ENCODE measurements at regions not wholly inside any gene's neighbourhood (a gene's known extent, or its start where the extent isn't known, plus 50 kb on each side); places are given as distances from the start of the nearest gene placed in this dataset.

DNA sequence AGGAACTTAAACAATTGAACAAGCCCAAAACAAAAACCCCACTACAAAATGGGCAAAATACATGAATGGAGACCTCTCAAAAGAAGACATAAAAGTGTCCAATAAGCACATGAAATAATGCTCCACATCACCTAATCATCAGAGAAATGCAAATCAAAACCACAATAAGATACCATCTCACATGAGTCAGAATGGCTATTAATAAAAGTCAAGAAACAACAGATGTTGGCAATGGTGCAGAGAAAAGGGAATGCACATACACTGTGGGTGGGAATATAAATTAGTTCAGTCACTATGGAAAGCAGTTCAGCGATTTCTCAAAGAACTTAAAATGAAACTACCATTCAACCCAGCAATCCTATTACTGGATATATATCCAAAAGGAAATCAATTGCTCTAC lies 337.4 kb upstream of the GRIA1 start:
- Histone ChIP-seq H4K20me1 (ENCODE audit: low read depth, low read length) (no peaks in the 10 kb centered on the region), H3K36me3 (ENCODE audit: low read length) (no peaks in the 10 kb centered on the region), H3K9ac (ENCODE audit: low read length) (no peak overlapping the region), H3K9me2 (replicated peaks; ENCODE audit: insufficient read depth, low read length) (no peaks in the 10 kb centered on the region), H3F3A (ENCODE audit: insufficient read depth) (no peaks in the 10 kb centered on the region), H2AFZ (ENCODE audit: low read depth, low read length, severe bottlenecking) (no peak overlapping the region), H3K27me3 (ENCODE audit: low read length) (no peaks in the 10 kb centered on the region), H3K79me2 (ENCODE audit: insufficient read depth, low read length) (no peaks in the 10 kb centered on the region), H3K4me3 (ENCODE audit: insufficient read depth, low read length, poor library complexity, severe bottlenecking) (no peak overlapping the region), H3K4me2 (ENCODE audit: low read depth, low read length, poor library complexity, severe bottlenecking) (no peak overlapping the region), H3K9me3 (ENCODE audit: insufficient read depth, low read length) (no peaks in the 10 kb centered on the region), H3K27ac (ENCODE audit: low read depth, low read length) (no peak overlapping the region)
- TF ChIP-seq EZH2phosphoT487 (conservative IDR thresholded peaks at IDR 0.05; ENCODE audit: low read length) (no peak), CTCF (IDR thresholded peaks at IDR 0.05; ENCODE audit: insufficient read depth, low read length, poor library complexity, severe bottlenecking) (no peak)

DNA sequence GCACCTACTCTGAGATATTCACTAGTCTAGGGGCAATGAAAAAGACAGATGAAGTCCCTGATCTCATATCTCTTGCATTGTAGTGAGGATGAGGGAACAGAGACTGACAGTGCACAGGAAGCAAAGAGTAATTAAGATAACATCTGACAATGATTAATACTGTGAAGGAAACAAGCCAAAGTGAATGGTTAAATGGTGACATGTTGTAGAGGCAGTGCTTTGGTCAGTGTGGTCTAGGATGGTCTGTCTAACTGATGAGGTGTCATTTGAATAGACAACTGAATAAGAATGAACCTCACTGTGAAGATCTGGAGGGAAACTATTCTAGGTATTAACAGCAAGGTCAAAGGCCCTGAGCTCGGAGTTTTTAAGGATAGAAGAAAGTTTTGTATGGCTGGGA lies 333.3 kb upstream of the GRIA1 start:
- Histone ChIP-seq H3K4me2 (ENCODE audit: low read depth, low read length, poor library complexity, severe bottlenecking) (no peak overlapping the region), H3K4me3 (ENCODE audit: insufficient read depth, low read length, poor library complexity, severe bottlenecking) (no peak overlapping the region), H3K9ac (ENCODE audit: low read length) (no peak overlapping the region), H3F3A (ENCODE audit: insufficient read depth) (no peaks in the 10 kb centered on the region), H3K9me2 (replicated peaks; ENCODE audit: insufficient read depth, low read length) (no peaks in the 10 kb centered on the region), H3K36me3 (ENCODE audit: low read length) (no peaks in the 10 kb centered on the region), H3K27ac (ENCODE audit: low read depth, low read length) (no peak overlapping the region), H3K27me3 (ENCODE audit: low read length) (no peaks in the 10 kb centered on the region), H3K9me3 (ENCODE audit: insufficient read depth, low read length) (no peaks in the 10 kb centered on the region), H4K20me1 (ENCODE audit: low read depth, low read length) (no peaks in the 10 kb centered on the region), H2AFZ (ENCODE audit: low read depth, low read length, severe bottlenecking) (no peak overlapping the region), H3K79me2 (ENCODE audit: insufficient read depth, low read length) (no peaks in the 10 kb centered on the region)
- TF ChIP-seq EZH2phosphoT487 (conservative IDR thresholded peaks at IDR 0.05; ENCODE audit: low read length) (no peak), CTCF (IDR thresholded peaks at IDR 0.05; ENCODE audit: insufficient read depth, low read length, poor library complexity, severe bottlenecking) (no peak)

- Histone ChIP-seq H3F3A (ENCODE audit: insufficient read depth) (no peaks in the 10 kb centered on the region), H3K79me2 (ENCODE audit: insufficient read depth, low read length) (no peaks in the 10 kb centered on the region), H3K27ac (ENCODE audit: low read depth, low read length) (no peak overlapping the region), H3K36me3 (ENCODE audit: low read length) (no peaks in the 10 kb centered on the region), H3K27me3 (ENCODE audit: low read length) (no peaks in the 10 kb centered on the region), H3K4me3 (ENCODE audit: insufficient read depth, low read length, poor library complexity, severe bottlenecking) (no peak overlapping the region), H2AFZ (ENCODE audit: low read depth, low read length, severe bottlenecking) (no peak overlapping the region), H4K20me1 (ENCODE audit: low read depth, low read length) (no peaks in the 10 kb centered on the region), H3K9me2 (replicated peaks; ENCODE audit: insufficient read depth, low read length) (no peaks in the 10 kb centered on the region), H3K9ac (ENCODE audit: low read length) (no peak overlapping the region), H3K9me3 (ENCODE audit: insufficient read depth, low read length) (no peaks in the 10 kb centered on the region), H3K4me2 (ENCODE audit: low read depth, low read length, poor library complexity, severe bottlenecking) (no peak overlapping the region)
- TF ChIP-seq EZH2phosphoT487 (conservative IDR thresholded peaks at IDR 0.05; ENCODE audit: low read length) (no peak), CTCF (IDR thresholded peaks at IDR 0.05; ENCODE audit: insufficient read depth, low read length, poor library complexity, severe bottlenecking) (no peak)
These were observed 331.9 kb upstream of the GRIA1 start for GRCh38 chr5:153158608-153159007.

DNA sequence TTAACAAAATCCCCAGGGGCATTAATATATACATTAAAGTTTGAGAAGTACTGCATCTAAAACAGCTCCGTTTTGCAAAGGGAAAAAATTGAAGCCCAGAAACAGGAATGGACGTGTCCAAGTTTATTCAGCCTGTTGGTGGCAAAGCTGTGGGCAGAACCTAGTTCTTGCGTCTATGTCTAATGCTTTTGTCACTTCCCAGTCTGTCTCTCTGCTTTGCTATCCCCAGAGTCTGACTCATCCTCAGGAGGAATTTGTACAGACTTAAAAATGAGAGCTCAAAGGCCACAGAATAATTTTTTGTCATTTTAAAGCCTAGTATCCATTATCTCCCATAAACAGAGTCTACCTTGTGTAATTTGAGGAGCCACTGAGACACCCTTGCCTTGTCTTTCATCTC lies 330.9 kb upstream of the GRIA1 start:
- H3K9me2 ChIP-seq (replicated peaks; ENCODE audit: insufficient read depth, low read length): no peaks in the 10 kb centered on the region
- H2AFZ ChIP-seq (ENCODE audit: low read depth, low read length, severe bottlenecking): no peak overlapping the region
- no peak overlapping the region for H3K4me2 ChIP-seq (ENCODE audit: low read depth, low read length, poor library complexity, severe bottlenecking)
- H3K79me2 ChIP-seq (ENCODE audit: insufficient read depth, low read length): no peaks in the 10 kb centered on the region
- TF ChIP-seq CTCF (IDR thresholded peaks at IDR 0.05; ENCODE audit: insufficient read depth, low read length, poor library complexity, severe bottlenecking) (no peak), EZH2phosphoT487 (conservative IDR thresholded peaks at IDR 0.05; ENCODE audit: low read length) (no peak)
- no peak overlapping the region for H3K27ac ChIP-seq (ENCODE audit: low read depth, low read length)
- no peaks in the 10 kb centered on the region for H3F3A ChIP-seq (ENCODE audit: insufficient read depth)
- no peaks in the 10 kb centered on the region for H3K9me3 ChIP-seq (ENCODE audit: insufficient read depth, low read length)
- no peaks in the 10 kb centered on the region for H3K27me3 ChIP-seq (ENCODE audit: low read length)
- no peak overlapping the region for H3K9ac ChIP-seq (ENCODE audit: low read length)
- H3K36me3 ChIP-seq (ENCODE audit: low read length): no peaks in the 10 kb centered on the region
- no peak overlapping the region for H3K4me3 ChIP-seq (ENCODE audit: insufficient read depth, low read length, poor library complexity, severe bottlenecking)
- no peaks in the 10 kb centered on the region for H4K20me1 ChIP-seq (ENCODE audit: low read depth, low read length)

Data from SU-DHL-6 (cell line).